Neural crest cell (in vitro differentiated cells): ENCODE measurements at regions not wholly inside any gene's neighbourhood (a gene's known extent, or its start where the extent isn't known, plus 50 kb on each side); places are given as distances from the start of the nearest gene placed in this dataset.
"Not testable (repeated sequence)": the region's sequence is repeated elsewhere in the genome, so short reads cannot be mapped to it uniquely, and the experiment has no call there.

ENCODE experiments used
- DNase-seq: peaks from one replicate; pipeline ENCODE4 v3.0.0; 2021; ENCODE audit warnings: low read depth, mixed read lengths, low spot score
- H3K27ac Mint-ChIP-seq: one replicate; pipeline ENCODE4 v1.8.0; 2021; ENCODE audit warnings: mild to moderate bottlenecking, mixed read lengths; ENCODE audit not compliant: unreplicated experiment
- H3K27me3 Mint-ChIP-seq: 2 replicates; pipeline ENCODE4 v1.8.0; 2021; ENCODE audit warnings: low read depth, mild to moderate bottlenecking, mixed read lengths
- H3K36me3 Mint-ChIP-seq: 2 replicates; pipeline ENCODE4 v1.8.0; 2021; ENCODE audit warnings: low read depth, mild to moderate bottlenecking, mixed read lengths
- H3K4me1 Mint-ChIP-seq: 2 replicates; pipeline ENCODE4 v1.8.0; 2021; ENCODE audit warnings: mixed read lengths
- H3K4me3 Mint-ChIP-seq: one replicate; pipeline ENCODE4 v1.8.0; 2021; ENCODE audit warnings: mild to moderate bottlenecking, mixed read lengths
- H3K9me3 Mint-ChIP-seq: 2 replicates; pipeline ENCODE4 v1.8.0; 2021; ENCODE audit warnings: mixed read lengths
- CTCF ChIP-seq: fragments of 200-600 bp; sonication (generic); conservative IDR thresholded peaks from 2 replicates; pipeline ENCODE4 v1.5.0; 2021; ENCODE audit warnings: antibody characterized with exemption, mild to moderate bottlenecking

- no peaks in the 10 kb centered on the region for H3K36me3 Mint-ChIP-seq
- H3K27ac Mint-ChIP-seq, result no peak overlapping the region
- no peaks in the 10 kb centered on the region for H3K9me3 Mint-ChIP-seq
- no peaks in the 10 kb centered on the region for H3K27me3 Mint-ChIP-seq
- no peak overlapping the region for H3K4me3 Mint-ChIP-seq
- H3K4me1 Mint-ChIP-seq, result peaks cover 12% of the 10 kb centered on the region
- no peak for DNase-seq
- no peak for TF ChIP-seq CTCF
These were observed 91.3 kb downstream of the ID4 start for GRCh38 chr6:19928461-19928860.

GRCh38 chr6:19929312-19929711 lies 92.1 kb downstream of the ID4 start:
- no peaks in the 10 kb centered on the region for H3K36me3 Mint-ChIP-seq
- H3K27ac Mint-ChIP-seq, result no peak overlapping the region
- no peak overlapping the region for H3K4me3 Mint-ChIP-seq
- H3K9me3 Mint-ChIP-seq, result no peaks in the 10 kb centered on the region
- TF ChIP-seq CTCF, result no peak
- peaks cover 12% of the 10 kb centered on the region for H3K4me1 Mint-ChIP-seq
- no peaks in the 10 kb centered on the region for H3K27me3 Mint-ChIP-seq
- no peak for DNase-seq

DNA sequence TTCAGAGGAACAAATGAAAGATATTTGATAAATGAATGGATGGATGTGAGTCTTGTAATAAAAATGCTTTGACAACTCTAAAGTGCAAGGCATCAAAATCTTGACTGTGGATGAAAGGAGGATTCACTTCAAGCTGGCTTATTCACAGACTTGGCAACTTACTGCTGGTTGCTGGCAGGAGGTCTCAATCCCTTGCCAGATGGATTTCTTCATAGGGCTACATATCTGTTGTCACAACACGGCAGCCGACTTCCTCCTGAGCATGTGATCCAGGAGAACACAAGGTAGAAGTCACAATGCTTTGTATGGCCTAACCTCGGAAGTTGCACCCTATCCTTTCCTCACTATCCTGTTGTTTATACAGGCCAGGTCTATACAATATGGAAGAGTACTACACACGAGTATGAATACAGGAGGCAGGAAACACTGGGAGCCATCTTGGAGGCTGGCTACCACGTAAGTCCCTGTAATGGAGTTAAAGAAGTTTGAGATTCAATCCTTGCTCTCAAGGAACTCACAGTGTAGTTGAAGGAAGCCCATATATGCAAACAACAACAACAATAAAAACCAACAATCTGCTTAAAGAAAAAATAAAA lies 97.9 kb downstream of the ID4 start:
- H3K4me1 Mint-ChIP-seq, result peaks cover 8% of the 10 kb centered on the region
- no peak for TF ChIP-seq CTCF
- peaks cover 10% of the 10 kb centered on the region for H3K9me3 Mint-ChIP-seq
- H3K27ac Mint-ChIP-seq, result no peak overlapping the region
- H3K27me3 Mint-ChIP-seq, result no peaks in the 10 kb centered on the region
- no peak for DNase-seq
- H3K4me3 Mint-ChIP-seq, result no peak overlapping the region
- peaks cover 3% of the 10 kb centered on the region for H3K36me3 Mint-ChIP-seq

- not testable (repeated sequence) for H3K27ac Mint-ChIP-seq, DNase-seq, H3K36me3 Mint-ChIP-seq, H3K4me1 Mint-ChIP-seq, H3K27me3 Mint-ChIP-seq, H3K4me3 Mint-ChIP-seq
- H3K9me3 Mint-ChIP-seq, result peaks cover 10% of the 10 kb centered on the region
These were observed 102.2 kb downstream of the ID4 start for GRCh38 chr6:19939321-19939720.

DNA sequence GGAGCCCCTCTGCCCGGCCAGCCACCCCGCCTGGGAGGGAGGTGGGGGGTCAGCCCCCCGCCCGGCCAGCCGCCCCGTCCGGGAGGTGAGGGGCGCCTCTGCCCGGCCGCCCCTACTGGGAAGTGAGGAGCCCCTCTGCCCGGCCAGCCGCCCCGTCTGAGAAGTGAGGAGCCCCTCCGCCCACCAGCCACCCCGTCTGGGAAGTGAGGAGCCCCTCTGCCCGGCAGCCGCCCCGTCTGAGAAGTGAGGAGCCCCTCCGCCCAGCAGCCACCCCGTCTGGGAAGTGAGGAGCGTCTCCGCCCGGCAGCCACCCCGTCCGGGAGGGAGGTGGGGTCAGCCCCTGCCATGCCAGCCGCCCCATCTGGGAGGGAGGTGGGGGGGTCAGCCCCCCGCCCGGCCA lies 102.8 kb downstream of the ID4 start:
- DNase-seq, H3K27me3 Mint-ChIP-seq, H3K27ac Mint-ChIP-seq, H3K36me3 Mint-ChIP-seq, H3K4me3 Mint-ChIP-seq, H3K4me1 Mint-ChIP-seq: not testable (repeated sequence)
- peaks cover 12% of the 10 kb centered on the region for H3K9me3 Mint-ChIP-seq

- Mint-ChIP-seq H3K9me3 (peaks cover 9% of the 10 kb centered on the region), H3K4me1 (no peaks in the 10 kb centered on the region), H3K27ac (no peak overlapping the region), H3K27me3 (no peaks in the 10 kb centered on the region), H3K36me3 (peaks cover 15% of the 10 kb centered on the region), H3K4me3 (no peak overlapping the region)
- TF ChIP-seq CTCF, result no peak
- DNase-seq, result no peak
These were observed 105.9 kb downstream of the ID4 start for GRCh38 chr6:19943042-19943441.
